Common myeloid progenitor, CD34-positive (primary cell): ENCODE measurements at regions not wholly inside any gene's neighbourhood (a gene's known extent, or its start where the extent isn't known, plus 50 kb on each side); places are given as distances from the start of the nearest gene placed in this dataset.

Experiments
- CTCF ChIA-PET: fragments of 350-600 bp; sonication (Branson Sonifier 250); formaldehyde crosslinking; loops from one replicate; lab custom pipeline; 2021; ENCODE audit warnings: antibody characterized with exemption; lab: Charles Lee
- POLR2A ChIA-PET: fragments of 350-600 bp; sonication (Branson Sonifier 250); formaldehyde crosslinking; loops from one replicate; lab custom pipeline; 2021; ENCODE audit warnings: antibody characterized with exemption; lab: Charles Lee
- DNase-seq, 3 donors: peaks; one replicate each; pipeline versions ENCODE4 v3.0.0 to v3.0.0-alpha.2; 2013
- H3K27ac ChIP-seq, 2 experiments: 1 replicate in 1 of 2; 2 replicates in 1 of 2; pipeline ENCODE4 v1.7.0; 2013; ENCODE audit warnings: inconsistent platforms in 2 of 2, low read length in 2 of 2, mild to moderate bottlenecking in 2 of 2, low read depth in 1 of 2, moderate library complexity in 1 of 2; ENCODE audit not compliant: severe bottlenecking in 2 of 2, insufficient read depth in 1 of 2, poor library complexity in 1 of 2
- H3K27me3 ChIP-seq, 5 experiments: replicated peaks in 2 of 5; 1 replicate in 3 of 5; 2 replicates in 2 of 5; pipeline versions ENCODE4 v1.6.1 to v1.7.0; 2013; ENCODE audit warnings: low read length in 4 of 5, mild to moderate bottlenecking in 2 of 5, moderate library complexity in 2 of 5, inconsistent platforms in 1 of 5; ENCODE audit not compliant: insufficient read depth in 5 of 5, control insufficient read depth in 4 of 5
- H3K36me3 ChIP-seq, 4 experiments: 1 replicate in 2 of 4; 2 replicates in 2 of 4; pipeline versions ENCODE4 v1.6.1 to v1.7.0; 2013; ENCODE audit warnings: low read length in 3 of 4, control low read depth in 1 of 4, mild to moderate bottlenecking in 1 of 4; ENCODE audit not compliant: control insufficient read depth in 4 of 4, insufficient read depth in 4 of 4
- H3K4me1 ChIP-seq, 4 experiments: 1 replicate in 3 of 4; 2 replicates in 1 of 4; pipeline versions ENCODE4 v1.6.1 to v1.7.1; 2013; ENCODE audit warnings: low read length in 3 of 4, mild to moderate bottlenecking in 3 of 4, control low read depth in 1 of 4, inconsistent platforms in 1 of 4, moderate library complexity in 1 of 4; ENCODE audit not compliant: control insufficient read depth in 4 of 4, insufficient read depth in 4 of 4; ENCODE audit errors: control extremely low read depth in 1 of 4
- H3K4me3 ChIP-seq, 7 experiments: 1 replicate in 4 of 7; 2 replicates in 3 of 7; pipeline versions ENCODE4 v1.5.1 to v1.7.0; 2013; ENCODE audit warnings: mild to moderate bottlenecking in 7 of 7, low read length in 6 of 7, moderate library complexity in 6 of 7, inconsistent platforms in 2 of 7, low read depth in 2 of 7, control low read depth in 1 of 7; ENCODE audit not compliant: insufficient read depth in 4 of 7, control insufficient read depth in 1 of 7; ENCODE audit errors: extremely low read depth in 1 of 7
- H3K9me3 ChIP-seq, 5 experiments: 1 replicate in 4 of 5; 2 replicates in 1 of 5; pipeline versions ENCODE4 v1.6.1 to v1.7.1; 2013; ENCODE audit warnings: low read length in 4 of 5, mild to moderate bottlenecking in 2 of 5, inconsistent platforms in 1 of 5, low read depth in 1 of 5, moderate library complexity in 1 of 5; ENCODE audit not compliant: control insufficient read depth in 4 of 5, insufficient read depth in 2 of 5; ENCODE audit errors: control extremely low read depth in 1 of 5
- WGBS: methylation state at CpG from one replicate; pipeline ENCODE4 v1.1.5; 2013; ENCODE audit not compliant: insufficient coverage; 5-methylcytosine and 5-hydroxymethylcytosine counted together

DNA sequence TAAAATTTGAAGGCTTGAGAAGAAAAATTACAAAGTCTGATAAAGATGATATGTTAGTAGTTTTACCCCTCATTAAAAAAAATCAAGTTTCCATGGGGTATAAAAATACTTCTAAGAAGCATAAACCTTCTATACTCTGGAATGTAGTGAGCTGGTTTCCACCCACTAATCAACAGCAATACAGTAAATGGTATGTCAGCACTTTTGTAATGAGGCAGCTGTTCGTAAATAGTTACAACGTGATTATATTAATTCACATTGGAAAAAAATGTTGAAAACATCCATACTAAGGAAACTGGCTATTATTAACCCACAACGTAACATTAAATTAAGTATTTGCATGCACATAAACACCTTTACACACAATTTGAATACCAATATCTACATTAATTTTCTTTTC is 283.1 kb upstream of the FAM174A start:
- POLR2A ChIA-PET: no interaction called here
- CTCF ChIA-PET: no interaction called here
- Histone ChIP-seq H3K36me3 (no peaks in the 10 kb centered on the region), H3K27me3 (peaks cover 0 to 4% (median 0%) of the 10 kb centered on the region in 5 experiments), H3K4me3 (no peak overlapping the region), H3K4me1 (no peaks in the 10 kb centered on the region), H3K9me3 (no peaks in the 10 kb centered on the region), H3K27ac (no peak overlapping the region)
- WGBS: no CpG with 5 or more reads among the region's 3 CpGs
- DNase-seq: no peak

DNA sequence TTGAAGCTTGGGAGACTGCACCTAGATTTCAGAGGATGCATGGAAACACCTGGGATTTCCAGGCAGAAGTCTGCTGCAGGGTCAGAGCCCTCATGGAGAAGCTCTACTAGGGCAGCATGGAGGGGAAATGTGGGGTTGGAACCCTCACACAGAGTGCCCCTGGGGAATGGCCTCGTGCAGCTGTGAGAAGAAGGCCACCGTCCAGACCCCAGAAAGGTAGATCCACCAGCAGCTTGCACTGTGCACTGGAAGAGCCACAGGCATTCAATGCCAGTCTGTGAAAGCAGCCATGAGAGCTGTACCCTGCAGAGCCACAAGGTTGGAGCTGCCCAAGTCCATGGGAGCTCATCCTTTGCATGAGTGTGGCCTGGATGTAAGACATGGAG is 285.3 kb upstream of the FAM174A start:
- Histone ChIP-seq H3K9me3 (no peaks in the 10 kb centered on the region), H3K4me1 (no peaks in the 10 kb centered on the region), H3K27me3 (peaks cover 0 to 4% (median 0%) of the 10 kb centered on the region in 5 experiments), H3K27ac (no peak overlapping the region), H3K36me3 (no peaks in the 10 kb centered on the region), H3K4me3 (no peak overlapping the region)
- WGBS: 100% methylated on average over 2 of the region's 2 CpGs
- DNase-seq: no peak
- ChIA-PET CTCF (interaction anchor here (1.2 kb wide), 1 partner anchor 13 kb away, joined by 3 read pairs; no protein-coding TSS in a partner anchor), POLR2A (no interaction called here)

DNA sequence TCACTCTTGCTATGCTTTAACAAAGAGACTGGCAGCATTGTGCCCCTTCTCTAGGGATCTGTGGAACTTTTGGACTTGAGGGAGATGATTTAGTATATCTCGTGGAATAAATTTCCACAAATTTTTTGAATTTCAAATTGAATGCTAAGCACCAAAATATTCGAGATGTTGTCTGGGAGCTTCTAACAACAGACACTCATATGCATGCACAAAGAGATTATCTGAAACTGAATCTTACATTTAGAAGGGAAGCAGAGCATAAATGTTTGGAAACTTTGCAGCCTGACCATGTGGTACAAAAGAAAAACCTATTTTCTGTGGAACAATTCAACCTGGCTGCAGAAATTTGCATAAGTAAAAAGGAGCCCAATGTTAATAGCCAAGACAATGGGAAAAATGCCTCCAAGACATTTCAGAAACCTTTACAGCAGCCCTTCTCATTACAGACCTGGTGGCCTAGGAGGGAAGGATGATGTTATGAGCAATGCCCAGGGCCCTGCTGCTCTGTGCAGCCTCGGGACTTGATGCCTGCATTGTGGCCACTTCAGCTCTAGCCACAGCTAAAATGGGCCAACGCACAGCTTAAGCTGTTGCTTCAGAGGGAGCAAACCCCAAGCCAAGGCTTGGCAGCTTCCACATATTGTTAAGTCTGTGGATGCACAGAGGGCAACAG is 285.8 kb upstream of the FAM174A start:
- Histone ChIP-seq H3K4me3 (no peak overlapping the region), H3K9me3 (no peaks in the 10 kb centered on the region), H3K36me3 (no peaks in the 10 kb centered on the region), H3K27ac (no peak overlapping the region), H3K27me3 (peaks cover 0 to 4% (median 0%) of the 10 kb centered on the region in 5 experiments), H3K4me1 (no peaks in the 10 kb centered on the region)
- no peak for DNase-seq
- WGBS: 100% methylated on average over 2 of the region's 4 CpGs
- CTCF ChIA-PET: no interaction called here
- POLR2A ChIA-PET: no interaction called here

DNA sequence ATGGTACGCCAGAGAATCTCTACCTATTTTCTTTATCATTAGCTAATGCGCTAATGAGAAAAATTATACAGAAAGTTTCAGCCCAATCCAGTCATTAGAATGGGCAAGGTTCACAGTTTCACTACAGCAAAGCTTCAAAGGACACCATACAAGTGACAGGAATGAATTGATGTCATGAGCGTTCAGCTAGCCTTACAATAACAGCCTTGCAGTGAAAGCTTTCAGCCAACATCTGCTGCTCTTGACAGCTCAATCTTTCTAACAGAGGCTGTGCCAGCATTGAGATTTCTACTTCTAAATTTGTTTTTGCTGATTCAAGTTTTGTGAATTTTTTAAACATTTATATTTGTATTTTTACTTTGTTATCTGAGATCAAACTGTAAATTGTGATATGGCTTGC is 302.4 kb upstream of the FAM174A start:
- H3K4me1 ChIP-seq: no peaks in the 10 kb centered on the region
- ChIA-PET CTCF (interaction anchor here (0.8 kb wide), 1 partner anchor 96 kb away, joined by 3 read pairs; no protein-coding TSS in a partner anchor), POLR2A (interaction anchor here (0.6 kb wide), 1 partner anchor 13 kb away, joined by 3 read pairs; no protein-coding TSS in a partner anchor)
- H3K9me3 ChIP-seq: no peaks in the 10 kb centered on the region
- no peak for DNase-seq
- no peak overlapping the region for H3K4me3 ChIP-seq
- 93% methylated on average over 3 of the region's 3 CpGs for WGBS
- H3K27me3 ChIP-seq: no peaks in the 10 kb centered on the region
- H3K27ac ChIP-seq: no peak overlapping the region
- H3K36me3 ChIP-seq: no peaks in the 10 kb centered on the region

DNA sequence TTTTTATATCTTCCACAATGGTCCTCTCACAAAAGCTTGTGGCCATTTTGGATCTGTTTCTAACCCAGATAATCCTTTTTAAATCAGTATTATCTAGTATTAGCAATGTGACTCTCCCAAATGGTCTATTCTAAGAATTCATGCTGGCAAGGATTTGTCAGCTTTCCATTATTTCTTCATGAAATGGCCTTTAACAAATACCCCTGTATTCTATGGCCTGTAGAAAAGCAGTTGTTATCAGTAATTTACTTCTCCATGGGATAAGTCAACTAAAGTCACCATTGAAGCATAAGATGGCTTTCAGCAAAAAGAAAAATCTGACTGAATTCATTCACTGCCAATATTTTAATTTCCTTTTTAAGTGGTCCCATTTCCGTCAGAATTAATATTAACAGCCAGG is 346.4 kb upstream of the FAM174A start:
- Histone ChIP-seq H3K36me3 (no peaks in the 10 kb centered on the region), H3K4me3 (no peak overlapping the region), H3K27me3 (no peaks in the 10 kb centered on the region), H3K4me1 (no peaks in the 10 kb centered on the region), H3K27ac (no peak overlapping the region), H3K9me3 (no peaks in the 10 kb centered on the region)
- POLR2A ChIA-PET: no interaction called here
- DNase-seq: no peak
- CTCF ChIA-PET: no interaction called here
- no CpG with 5 or more reads among the region's 1 CpG for WGBS

DNA sequence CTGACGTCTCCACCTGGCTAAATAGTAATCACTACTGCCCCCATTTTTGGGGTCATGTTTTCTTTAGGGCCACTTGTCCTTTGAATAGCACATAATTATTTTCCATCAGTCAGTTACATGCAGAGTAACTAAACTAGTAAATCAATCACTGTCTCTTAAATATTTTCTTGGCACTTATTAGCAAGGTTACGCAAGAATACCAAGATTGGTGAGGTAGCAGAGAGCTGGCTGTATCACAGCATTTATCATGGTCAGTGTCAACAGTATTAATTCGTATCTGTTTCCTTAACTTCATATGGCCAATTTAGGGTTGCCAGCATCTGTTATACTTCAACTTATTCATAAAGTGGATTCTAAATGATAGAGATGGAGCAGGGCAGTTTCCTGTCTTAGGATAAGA is 346.8 kb upstream of the FAM174A start:
- Histone ChIP-seq H3K4me1 (no peaks in the 10 kb centered on the region), H3K27me3 (no peaks in the 10 kb centered on the region), H3K4me3 (no peak overlapping the region), H3K9me3 (no peaks in the 10 kb centered on the region), H3K36me3 (no peaks in the 10 kb centered on the region), H3K27ac (no peak overlapping the region)
- DNase-seq: no peak
- ChIA-PET POLR2A (no interaction called here), CTCF (no interaction called here)
- WGBS: 100% methylated on average over 1 of the region's 3 CpGs

DNA sequence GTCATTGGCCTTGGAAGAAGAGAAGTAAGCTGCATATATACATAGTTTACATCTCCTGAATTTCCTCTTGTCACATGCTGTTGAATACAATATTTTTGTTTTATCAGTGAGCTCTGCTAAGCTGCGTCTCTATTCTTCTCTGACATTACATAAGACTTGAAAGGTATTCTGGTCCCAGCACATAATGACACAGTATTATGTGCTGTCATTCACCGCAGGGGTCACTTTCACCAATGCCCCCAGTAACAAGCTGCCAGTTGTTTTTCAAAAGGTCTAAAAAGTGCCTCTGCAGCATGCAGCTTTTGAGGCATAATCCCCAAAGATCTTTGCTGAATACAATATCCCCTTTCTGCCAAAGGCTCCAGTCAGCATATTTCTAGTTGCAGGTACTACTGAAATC is 349.0 kb upstream of the FAM174A start:
- H3K4me3 ChIP-seq: no peak overlapping the region
- 89% methylated on average over 2 of the region's 2 CpGs for WGBS
- no peak for DNase-seq
- CTCF ChIA-PET: interaction anchor here (0.6 kb wide), 1 partner anchor 147 kb away, joined by 3 read pairs; no protein-coding TSS in a partner anchor
- H3K27ac ChIP-seq: no peak overlapping the region
- H3K27me3 ChIP-seq: no peaks in the 10 kb centered on the region
- H3K4me1 ChIP-seq: no peaks in the 10 kb centered on the region
- no peaks in the 10 kb centered on the region for H3K36me3 ChIP-seq
- H3K9me3 ChIP-seq: no peaks in the 10 kb centered on the region
- POLR2A ChIA-PET: no interaction called here
